ENCODE measurements at regions not wholly inside any gene's neighbourhood (a gene's known extent, or its start where the extent isn't known, plus 50 kb on each side); places are given as distances from the start of the nearest gene placed in this dataset.

GRCh38 chr2:529424-529823 is 147.8 kb downstream of the TMEM18 start:
- DNase-seq (ENCODE audit: extremely low read depth, low read depth) = no peak
- TF ChIP-seq CTCF (IDR thresholded peaks at IDR 0.05; ENCODE audit: low read depth, low read length, missing control alignments) = no peak
- H3K4me3 ChIP-seq (replicated peaks; ENCODE audit: low read depth, low read length) = no peak overlapping the region

GRCh38 chr2:527581-527980 is 149.6 kb downstream of the TMEM18 start:
- DNase-seq (ENCODE audit: extremely low read depth, low read depth) = no peak
- TF ChIP-seq CTCF (IDR thresholded peaks at IDR 0.05; ENCODE audit: low read depth, low read length, missing control alignments) = no peak
- no peak overlapping the region for H3K4me3 ChIP-seq (replicated peaks; ENCODE audit: low read depth, low read length)

GRCh38 chr2:526918-527317 is 150.3 kb downstream of the TMEM18 start:
- no peak overlapping the region for H3K4me3 ChIP-seq (replicated peaks; ENCODE audit: low read depth, low read length)
- no peak for DNase-seq (ENCODE audit: extremely low read depth, low read depth)
- TF ChIP-seq CTCF (IDR thresholded peaks at IDR 0.05; ENCODE audit: low read depth, low read length, missing control alignments) = no peak

GRCh38 chr2:525611-526010 is 151.6 kb downstream of the TMEM18 start:
- H3K4me3 ChIP-seq (replicated peaks; ENCODE audit: low read depth, low read length) = no peak overlapping the region
- TF ChIP-seq CTCF (IDR thresholded peaks at IDR 0.05; ENCODE audit: low read depth, low read length, missing control alignments) = no peak
- no peak for DNase-seq (ENCODE audit: extremely low read depth, low read depth)

GRCh38 chr2:525021-525420 is 152.2 kb downstream of the TMEM18 start:
- no peak for TF ChIP-seq CTCF (IDR thresholded peaks at IDR 0.05; ENCODE audit: low read depth, low read length, missing control alignments)
- H3K4me3 ChIP-seq (replicated peaks; ENCODE audit: low read depth, low read length) = no peak overlapping the region
- DNase-seq (ENCODE audit: extremely low read depth, low read depth) = no peak

- no peak for DNase-seq (ENCODE audit: extremely low read depth, low read depth)
- H3K4me3 ChIP-seq (replicated peaks; ENCODE audit: low read depth, low read length) = no peak overlapping the region
- TF ChIP-seq CTCF (IDR thresholded peaks at IDR 0.05; ENCODE audit: low read depth, low read length, missing control alignments) = no peak
These were observed 152.8 kb downstream of the TMEM18 start for GRCh38 chr2:524442-524841.

- H3K4me3 ChIP-seq (replicated peaks; ENCODE audit: low read depth, low read length) = no peak overlapping the region
- no peak for DNase-seq (ENCODE audit: extremely low read depth, low read depth)
- no peak for TF ChIP-seq CTCF (IDR thresholded peaks at IDR 0.05; ENCODE audit: low read depth, low read length, missing control alignments)
These were observed 153.4 kb downstream of the TMEM18 start for GRCh38 chr2:523698-524270.
